ENCODE measurements at regions not wholly inside any gene's neighbourhood (a gene's known extent, or its start where the extent isn't known, plus 50 kb on each side); places are given as distances from the start of the nearest gene placed in this dataset.

- DNase-seq (ENCODE audit: low spot score), result no peak
Observed at GRCh38 chr6:50217841-50218240, 168.1 kb upstream of the DEFB112 start.

GRCh38 chr6:50236164-50236563 is 186.4 kb upstream of the DEFB112 start:
- DNase-seq (ENCODE audit: low spot score), result no peak

- no peak for DNase-seq (ENCODE audit: low spot score)
Observed at GRCh38 chr6:50239853-50240252, 190.1 kb upstream of the DEFB112 start.

GRCh38 chr6:50240986-50241385 is 191.3 kb upstream of the DEFB112 start:
- no peak for DNase-seq (ENCODE audit: low spot score)

GRCh38 chr6:50249493-50249892 is 199.8 kb upstream of the DEFB112 start:
- DNase-seq (ENCODE audit: low spot score), result no peak

- no peak for DNase-seq (ENCODE audit: low spot score)
Observed at GRCh38 chr6:50257322-50257721, 207.6 kb upstream of the DEFB112 start.

GRCh38 chr6:50259903-50260302 is 210.2 kb upstream of the DEFB112 start:
- no peak for DNase-seq (ENCODE audit: low spot score)

GRCh38 chr6:50264995-50265571 is 215.4 kb upstream of the DEFB112 start:
- DNase-seq (ENCODE audit: low spot score), result no peak

- no peak for DNase-seq (ENCODE audit: low spot score)
Observed at GRCh38 chr6:50270415-50270814, 220.7 kb upstream of the DEFB112 start.

- no peak for DNase-seq (ENCODE audit: low spot score)
Observed at GRCh38 chr6:50271266-50271665, 221.5 kb upstream of the DEFB112 start.

GRCh38 chr6:50271817-50272216 is 222.1 kb upstream of the DEFB112 start:
- DNase-seq (ENCODE audit: low spot score), result no peak

GRCh38 chr6:50272611-50273010 is 222.9 kb upstream of the DEFB112 start:
- no peak for DNase-seq (ENCODE audit: low spot score)

GRCh38 chr6:50276771-50277261 is 227.1 kb upstream of the DEFB112 start:
- no peak for DNase-seq (ENCODE audit: low spot score)

- DNase-seq (ENCODE audit: low spot score), result no peak
Observed at GRCh38 chr6:50277774-50278173, 228.0 kb upstream of the DEFB112 start.

- DNase-seq (ENCODE audit: low spot score), result no peak
Observed at GRCh38 chr6:50278663-50279062, 228.9 kb upstream of the DEFB112 start.

- DNase-seq (ENCODE audit: low spot score), result no peak
Observed at GRCh38 chr6:50285735-50286134, 236.0 kb upstream of the DEFB112 start.

GRCh38 chr6:50288241-50288640 is 238.5 kb upstream of the DEFB112 start:
- no peak for DNase-seq (ENCODE audit: low spot score)

- DNase-seq (ENCODE audit: low spot score), result no peak
Observed at GRCh38 chr6:50288881-50289280, 239.2 kb upstream of the DEFB112 start.

GRCh38 chr6:50289366-50289765 is 239.6 kb upstream of the DEFB112 start:
- DNase-seq (ENCODE audit: low spot score), result no peak

- no peak for DNase-seq (ENCODE audit: low spot score)
Observed at GRCh38 chr6:50301307-50301706, 251.6 kb upstream of the DEFB112 start.

- peak; percentile 0 for DNase-seq (ENCODE audit: low spot score)
Observed at GRCh38 chr6:50305660-50306059, 255.9 kb upstream of the DEFB112 start.

- DNase-seq (ENCODE audit: low spot score), result no peak
Observed at GRCh38 chr6:50318536-50318935, 268.8 kb upstream of the DEFB112 start.

GRCh38 chr6:50330347-50330746 is 280.6 kb upstream of the DEFB112 start:
- no peak for DNase-seq (ENCODE audit: low spot score)

- no peak for DNase-seq (ENCODE audit: low spot score)
Observed at GRCh38 chr6:50330963-50331362, 281.2 kb upstream of the DEFB112 start.

- no peak for DNase-seq (ENCODE audit: low spot score)
Observed at GRCh38 chr6:50333696-50334095, 284.0 kb upstream of the DEFB112 start.
